ENCODE measurements at regions not wholly inside any gene's neighbourhood (a gene's known extent, or its start where the extent isn't known, plus 50 kb on each side); places are given as distances from the start of the nearest gene placed in this dataset.

DNA sequence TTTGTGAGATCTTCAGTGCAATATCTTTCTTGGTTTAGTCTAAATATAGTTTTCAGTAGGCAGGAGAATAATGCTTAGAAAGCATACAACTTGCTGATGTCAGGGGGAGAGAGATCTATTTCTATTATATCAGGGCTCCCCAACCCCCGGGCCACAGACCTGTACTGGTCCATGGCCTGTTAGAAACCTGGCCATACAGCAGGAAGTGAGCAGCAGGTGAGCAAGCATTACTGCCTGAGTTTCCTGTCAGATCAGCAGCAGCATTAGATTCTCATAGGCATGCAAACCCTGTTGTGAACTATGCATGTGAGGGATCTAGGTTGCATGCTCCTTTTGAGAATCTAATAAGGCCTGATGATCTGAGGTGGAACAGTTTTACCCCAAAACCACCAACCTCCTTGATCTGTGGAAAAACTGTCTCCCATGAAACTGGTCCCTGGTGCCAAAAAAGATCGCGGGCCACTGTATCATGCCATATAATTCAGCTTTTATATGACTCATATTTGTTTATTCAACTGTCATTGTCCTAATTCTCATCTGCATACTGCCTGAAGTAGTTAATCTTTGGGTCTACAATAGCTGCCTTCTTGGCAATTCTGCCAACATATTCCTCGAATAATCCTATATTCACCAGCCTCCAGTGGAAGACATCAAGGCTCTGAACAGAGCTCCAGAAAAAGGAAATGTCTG is 163.6 kb upstream of the DYRK2 start:
- TF ChIP-seq POLR2AphosphoS5 (IDR thresholded peaks at IDR 0.05; ENCODE audit: insufficient read depth in 1 of 2, low read depth in 1 of 2), result no peak
- TF ChIP-seq, protein P1, sequence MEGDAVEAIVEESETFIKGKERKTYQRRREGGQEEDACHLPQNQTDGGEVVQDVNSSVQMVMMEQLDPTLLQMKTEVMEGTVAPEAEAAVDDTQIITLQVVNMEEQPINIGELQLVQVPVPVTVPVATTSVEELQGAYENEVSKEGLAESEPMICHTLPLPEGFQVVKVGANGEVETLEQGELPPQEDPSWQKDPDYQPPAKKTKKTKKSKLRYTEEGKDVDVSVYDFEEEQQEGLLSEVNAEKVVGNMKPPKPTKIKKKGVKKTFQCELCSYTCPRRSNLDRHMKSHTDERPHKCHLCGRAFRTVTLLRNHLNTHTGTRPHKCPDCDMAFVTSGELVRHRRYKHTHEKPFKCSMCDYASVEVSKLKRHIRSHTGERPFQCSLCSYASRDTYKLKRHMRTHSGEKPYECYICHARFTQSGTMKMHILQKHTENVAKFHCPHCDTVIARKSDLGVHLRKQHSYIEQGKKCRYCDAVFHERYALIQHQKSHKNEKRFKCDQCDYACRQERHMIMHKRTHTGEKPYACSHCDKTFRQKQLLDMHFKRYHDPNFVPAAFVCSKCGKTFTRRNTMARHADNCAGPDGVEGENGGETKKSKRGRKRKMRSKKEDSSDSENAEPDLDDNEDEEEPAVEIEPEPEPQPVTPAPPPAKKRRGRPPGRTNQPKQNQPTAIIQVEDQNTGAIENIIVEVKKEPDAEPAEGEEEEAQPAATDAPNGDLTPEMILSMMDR (IDR thresholded peaks at IDR 0.05), result no peak
